Osteocyte (in vitro differentiated cells): ENCODE measurements at regions not wholly inside any gene's neighbourhood (a gene's known extent, or its start where the extent isn't known, plus 50 kb on each side); places are given as distances from the start of the nearest gene placed in this dataset.

Experiments
- DNase-seq: peaks from one replicate; pipeline ENCODE4 v3.0.0; 2021; ENCODE audit warnings: mixed read lengths; ENCODE audit not compliant: unreplicated experiment; ENCODE audit errors: extremely low spot score
- H3K27ac Mint-ChIP-seq: one replicate; pipeline ENCODE4 v1.8.0; 2021; ENCODE audit warnings: mild to moderate bottlenecking, mixed read lengths; ENCODE audit not compliant: unreplicated experiment
- H3K27me3 Mint-ChIP-seq: one replicate; pipeline ENCODE4 v1.8.0; 2021; ENCODE audit warnings: mixed read lengths; ENCODE audit not compliant: unreplicated experiment
- H3K36me3 Mint-ChIP-seq: one replicate; pipeline ENCODE4 v1.8.0; 2021; ENCODE audit warnings: mixed read lengths; ENCODE audit not compliant: unreplicated experiment
- H3K4me1 Mint-ChIP-seq: one replicate; pipeline ENCODE4 v1.8.0; 2021; ENCODE audit warnings: mixed read lengths; ENCODE audit not compliant: unreplicated experiment
- H3K4me3 Mint-ChIP-seq: one replicate; pipeline ENCODE4 v1.8.0; 2021; ENCODE audit warnings: mild to moderate bottlenecking, moderate library complexity, mixed read lengths; ENCODE audit not compliant: unreplicated experiment
- H3K9me3 Mint-ChIP-seq: one replicate; pipeline ENCODE4 v1.8.0; 2021; ENCODE audit warnings: mixed read lengths; ENCODE audit not compliant: unreplicated experiment
- CTCF ChIP-seq: fragments of 200-600 bp; sonication (generic); IDR thresholded peaks from 2 replicates; pipeline ENCODE4 v1.5.0; 2021; ENCODE audit warnings: antibody characterized with exemption, mild to moderate bottlenecking, moderate library complexity

GRCh38 chr18:49669403-49669802, 107.5 kb downstream of the LIPG start:
- H3K27me3 Mint-ChIP-seq: peaks cover 45% of the 10 kb centered on the region
- H3K4me3 Mint-ChIP-seq: no peak overlapping the region
- no peak for DNase-seq
- no peak for TF ChIP-seq CTCF
- no peak overlapping the region for H3K27ac Mint-ChIP-seq
- no peaks in the 10 kb centered on the region for H3K4me1 Mint-ChIP-seq
- no peaks in the 10 kb centered on the region for H3K9me3 Mint-ChIP-seq
- H3K36me3 Mint-ChIP-seq: no peaks in the 10 kb centered on the region

GRCh38 chr18:49668574-49669275, 106.9 kb downstream of the LIPG start:
- H3K27me3 Mint-ChIP-seq: peaks cover 40% of the 10 kb centered on the region
- H3K36me3 Mint-ChIP-seq: no peaks in the 10 kb centered on the region
- no peak for TF ChIP-seq CTCF
- H3K4me1 Mint-ChIP-seq: no peaks in the 10 kb centered on the region
- no peak overlapping the region for H3K27ac Mint-ChIP-seq
- H3K4me3 Mint-ChIP-seq: no peak overlapping the region
- no peak for DNase-seq
- no peaks in the 10 kb centered on the region for H3K9me3 Mint-ChIP-seq

DNA sequence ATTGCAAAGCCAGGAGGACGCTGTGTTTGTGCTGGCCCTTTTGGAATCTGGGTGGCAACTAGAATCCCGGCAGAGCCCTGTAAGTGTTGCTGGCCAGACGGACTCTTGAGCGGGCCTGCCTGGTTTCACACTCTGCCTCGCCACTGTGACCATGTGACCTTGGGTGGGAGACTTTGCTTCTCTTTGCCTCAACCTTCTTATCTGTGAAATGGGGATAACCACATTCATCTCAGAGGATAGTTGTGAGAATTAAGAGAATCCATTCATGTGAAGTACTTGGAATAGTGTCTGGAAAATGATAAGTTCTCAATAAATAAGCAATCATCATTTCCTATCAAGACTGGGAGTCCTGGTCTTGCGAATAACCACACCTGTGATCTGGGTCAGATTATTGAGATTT, 105.6 kb downstream of the LIPG start:
- Mint-ChIP-seq H3K36me3 (no peaks in the 10 kb centered on the region), H3K27ac (no peak overlapping the region), H3K4me3 (no peak overlapping the region), H3K27me3 (peaks cover 31% of the 10 kb centered on the region), H3K9me3 (no peaks in the 10 kb centered on the region), H3K4me1 (no peaks in the 10 kb centered on the region)
- TF ChIP-seq CTCF: no peak
- no peak for DNase-seq

GRCh38 chr18:49666045-49666775, 104.4 kb downstream of the LIPG start:
- no peaks in the 10 kb centered on the region for H3K9me3 Mint-ChIP-seq
- H3K27me3 Mint-ChIP-seq: peaks cover 24% of the 10 kb centered on the region
- H3K4me3 Mint-ChIP-seq: no peak overlapping the region
- no peaks in the 10 kb centered on the region for H3K4me1 Mint-ChIP-seq
- H3K36me3 Mint-ChIP-seq: no peaks in the 10 kb centered on the region
- no peak overlapping the region for H3K27ac Mint-ChIP-seq
- no peak for DNase-seq
- TF ChIP-seq CTCF: no peak
